GM23338 (cell line): ENCODE measurements at regions not wholly inside any gene's neighbourhood (a gene's known extent, or its start where the extent isn't known, plus 50 kb on each side); places are given as distances from the start of the nearest gene placed in this dataset.

Experiments used
- ATAC-seq: fragments of 200-7000 bp; cut with Tn5 transposase; 3 replicates; pipeline ENCODE4 v1.9.1; 2020
- DNase-seq: peaks from one replicate; pipeline ENCODE4 v3.0.0-alpha.2; 2015; ENCODE audit warnings: low spot score
- H2AFZ ChIP-seq: fragments of 200-600 bp; sonication (generic); 2 replicates; pipeline ENCODE4 v1.8.0; 2016; ENCODE audit warnings: antibody characterized with exemption, mild to moderate bottlenecking, moderate library complexity
- H3F3A ChIP-seq: fragments of 200-600 bp; sonication (generic); replicated peaks from 2 replicates; pipeline ENCODE4 v1.8.0; 2017; ENCODE audit warnings: antibody characterized with exemption, mixed run types, low read depth
- H3K27ac ChIP-seq: fragments of 200-600 bp; sonication (generic); 2 replicates; pipeline ENCODE4 v1.6.1; 2016; ENCODE audit warnings: low read depth
- H3K27me3 ChIP-seq: fragments of 200-600 bp; sonication (generic); 2 replicates; pipeline ENCODE4 v1.8.0; 2016; ENCODE audit warnings: mild to moderate bottlenecking, mixed run types, moderate library complexity; ENCODE audit not compliant: insufficient read depth
- H3K36me3 ChIP-seq: fragments of 200-600 bp; sonication (generic); 2 replicates; pipeline ENCODE4 v1.8.0; 2016; ENCODE audit warnings: mild to moderate bottlenecking; ENCODE audit not compliant: insufficient read depth
- H3K4me1 ChIP-seq: fragments of 200-600 bp; sonication (generic); 2 replicates; pipeline ENCODE4 v1.8.0; 2016; ENCODE audit warnings: mild to moderate bottlenecking, moderate library complexity; ENCODE audit not compliant: insufficient read depth
- H3K4me2 ChIP-seq: fragments of 200-600 bp; sonication (generic); 2 replicates; pipeline ENCODE4 v1.7.1; 2017; ENCODE audit warnings: mixed run types
- H3K4me3 ChIP-seq: fragments of 200-600 bp; sonication (generic); 2 replicates; pipeline ENCODE4 v1.6.1; 2016; ENCODE audit warnings: mixed run types
- H3K79me2 ChIP-seq: fragments of 200-600 bp; sonication (generic); replicated peaks from 2 replicates; pipeline ENCODE4 v1.8.0; 2017; ENCODE audit warnings: mild to moderate bottlenecking; ENCODE audit not compliant: insufficient read depth
- H3K9me2 ChIP-seq: fragments of 200-600 bp; sonication (generic); 2 replicates; pipeline ENCODE4 v1.8.0; 2017; ENCODE audit not compliant: insufficient read depth
- H4K20me1 ChIP-seq: fragments of 200-600 bp; sonication (generic); replicated peaks from 2 replicates; pipeline ENCODE4 v1.8.0; 2017; ENCODE audit warnings: mild to moderate bottlenecking; ENCODE audit not compliant: insufficient read depth
- H3K27ac Mint-ChIP-seq: 2 replicates; pipeline ENCODE4 v1.8.0; 2020; ENCODE audit warnings: inconsistent platforms, mild to moderate bottlenecking, moderate library complexity, mixed read lengths
- H3K27me3 Mint-ChIP-seq: 3 replicates; pipeline ENCODE4 v1.8.0; 2022; ENCODE audit warnings: low read depth, mild to moderate bottlenecking, moderate library complexity, mixed read lengths, inconsistent platforms; ENCODE audit not compliant: insufficient read depth, poor library complexity
- H3K36me3 Mint-ChIP-seq: 3 replicates; pipeline ENCODE4 v1.8.0; 2021; ENCODE audit warnings: low read depth, mild to moderate bottlenecking, inconsistent platforms, moderate library complexity, mixed read lengths
- H3K4me1 Mint-ChIP-seq: 3 replicates; pipeline ENCODE4 v1.8.0; 2020; ENCODE audit warnings: mild to moderate bottlenecking, inconsistent platforms, mixed read lengths
- H3K4me3 Mint-ChIP-seq: 3 replicates; pipeline ENCODE4 v1.8.0; 2021; ENCODE audit warnings: moderate library complexity, mild to moderate bottlenecking, inconsistent platforms, mixed read lengths
- H3K9me3 Mint-ChIP-seq: 3 replicates; pipeline ENCODE4 v1.8.0; 2020; ENCODE audit warnings: moderate library complexity, mild to moderate bottlenecking, inconsistent platforms, mixed read lengths
- CREB1 ChIP-seq: fragments of 250-450 bp; sonication (Bioruptor Pico); IDR thresholded peaks from 2 replicates; pipeline ENCODE4 v1.5.0; 2020; ENCODE audit warnings: low read depth, mild to moderate bottlenecking, moderate library complexity
- EZH2phosphoT487 ChIP-seq: fragments of 200-600 bp; sonication (generic); IDR thresholded peaks from one replicate; pipeline ENCODE4 v1.8.1; 2018; ENCODE audit warnings: antibody characterized with exemption; ENCODE audit not compliant: unreplicated experiment
- NANOG ChIP-seq: IDR thresholded peaks from 2 replicates; pipeline ENCODE4 v1.6.1; 2016; ENCODE audit warnings: antibody characterized with exemption, borderline replicate concordance
- REST ChIP-seq: IDR thresholded peaks from one replicate; pipeline ENCODE4 v1.6.1; 2018; ENCODE audit warnings: antibody characterized with exemption; ENCODE audit not compliant: unreplicated experiment
- STAT1 ChIP-seq: IDR thresholded peaks from one replicate; pipeline ENCODE4 v1.6.1; 2016; ENCODE audit warnings: antibody characterized with exemption; ENCODE audit not compliant: unreplicated experiment
- ZNF331 ChIP-seq: fragments of 250-450 bp; sonication (Bioruptor Pico); IDR thresholded peaks from 2 replicates; pipeline ENCODE4 v1.5.0; 2020; ENCODE audit warnings: low read depth, mild to moderate bottlenecking, moderate library complexity

DNA sequence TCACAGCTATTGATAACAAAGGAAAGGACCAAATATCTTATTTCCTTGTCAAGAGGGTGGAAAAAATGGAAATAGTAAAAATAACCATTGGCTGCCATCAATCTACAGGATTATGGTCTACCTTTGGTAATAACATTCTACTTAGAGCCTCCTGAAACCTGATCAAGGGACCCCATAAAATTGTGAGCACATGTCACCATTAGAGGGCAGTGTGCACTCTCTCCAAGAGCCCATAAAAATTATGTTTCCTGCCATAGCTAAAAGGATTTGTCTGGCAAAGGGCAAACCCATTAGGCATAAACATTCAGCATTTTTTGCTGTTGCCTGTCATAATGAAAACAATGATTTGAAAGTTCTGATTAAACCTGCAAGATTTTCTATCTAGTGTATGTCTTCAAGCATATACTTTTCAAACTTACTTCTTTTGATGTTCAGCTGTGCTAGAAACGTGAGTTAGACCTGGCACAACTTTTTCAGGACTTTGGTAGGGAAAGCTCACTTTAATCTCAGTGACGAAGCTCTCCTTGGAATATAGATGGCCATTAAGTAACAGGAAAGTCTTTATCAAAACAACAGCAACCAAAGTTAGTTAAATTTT lies 120.7 kb upstream of the ZFP64 start (continued):
- no peak for TF ChIP-seq NANOG

DNA sequence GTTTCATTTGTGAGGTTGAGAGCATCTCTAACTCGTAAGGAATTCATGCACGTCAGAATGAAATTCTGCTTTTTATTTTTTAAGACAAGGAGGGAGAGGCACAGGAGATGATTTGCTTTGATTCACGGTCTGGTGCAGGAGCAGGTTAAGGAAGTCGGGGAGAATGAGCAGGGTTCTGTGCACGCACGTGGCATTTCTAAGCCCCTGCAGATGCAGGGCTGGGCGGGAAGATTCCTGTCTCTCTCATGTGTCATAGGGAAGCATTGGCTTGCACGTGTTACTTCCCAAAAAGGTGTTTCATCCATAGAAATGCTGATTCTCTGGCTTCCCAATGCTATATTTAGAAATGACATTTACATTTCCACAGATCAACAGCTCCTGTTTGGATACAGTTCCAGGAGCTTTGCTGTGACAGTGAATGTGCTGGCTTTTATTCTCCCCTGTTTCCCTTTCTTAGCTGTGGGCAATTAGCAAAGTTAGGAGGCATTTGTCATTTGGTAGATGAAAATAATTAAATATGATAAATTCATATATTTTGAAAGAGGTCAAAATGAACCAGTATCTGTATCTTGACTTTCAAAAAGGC lies 119.7 kb upstream of the ZFP64 start:
- H3K4me1 ChIP-seq, result peaks cover 33% of the 10 kb centered on the region
- H3K36me3 ChIP-seq, result no peaks in the 10 kb centered on the region
- no peaks in the 10 kb centered on the region for H4K20me1 ChIP-seq
- peak; percentile 62 for ATAC-seq
- no peaks in the 10 kb centered on the region for H3K79me2 ChIP-seq
- peak; percentile 53 for DNase-seq
- no peak overlapping the region for H3K27ac Mint-ChIP-seq
- no peak overlapping the region for H3K4me3 Mint-ChIP-seq
- no peak overlapping the region for H3K27ac ChIP-seq
- H3K4me2 ChIP-seq, result peak overlapping the region; percentile 61
- no peak overlapping the region for H2AFZ ChIP-seq
- H3F3A ChIP-seq, result no peaks in the 10 kb centered on the region
- H3K27me3 Mint-ChIP-seq, result peaks cover 9% of the 10 kb centered on the region
- H3K4me3 ChIP-seq, result peak overlapping the region; percentile 23
- TF ChIP-seq STAT1, result no peak
- no peak for TF ChIP-seq CREB1 (CRISPR knock-in tag)
- no peak for TF ChIP-seq NANOG
- TF ChIP-seq EZH2phosphoT487, result no peak
- TF ChIP-seq ZNF331 (CRISPR knock-in tag), result no peak
- no peaks in the 10 kb centered on the region for H3K9me2 ChIP-seq
- peaks cover 14% of the 10 kb centered on the region for H3K27me3 ChIP-seq
- peaks cover 39% of the 10 kb centered on the region for H3K4me1 Mint-ChIP-seq
- H3K9me3 Mint-ChIP-seq, result no peaks in the 10 kb centered on the region
- no peaks in the 10 kb centered on the region for H3K36me3 Mint-ChIP-seq

DNA sequence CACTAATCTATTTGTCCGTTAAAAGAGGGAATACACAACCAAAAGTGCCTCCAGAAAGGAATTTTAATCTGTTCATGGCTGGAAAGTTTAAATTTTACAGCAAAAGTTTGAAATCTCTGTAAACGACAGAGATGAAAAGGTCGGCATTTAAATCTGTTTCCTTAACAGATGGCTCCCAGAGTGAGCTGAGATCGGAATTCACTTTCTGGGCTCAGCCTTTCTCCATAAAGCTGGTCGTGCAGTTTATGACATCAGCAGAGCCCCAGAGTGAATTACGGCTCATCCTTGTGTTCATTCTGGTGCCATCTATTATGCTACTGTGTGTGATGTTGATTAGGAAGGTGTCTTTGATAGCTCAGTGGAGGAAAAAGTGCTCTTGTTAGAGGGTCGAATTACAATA lies 117.6 kb upstream of the ZFP64 start:
- Histone ChIP-seq H3K36me3 (no peaks in the 10 kb centered on the region), H3K4me3 (no peak overlapping the region), H3K27ac (no peak overlapping the region), H4K20me1 (no peaks in the 10 kb centered on the region), H3K79me2 (no peaks in the 10 kb centered on the region), H2AFZ (no peak overlapping the region), H3K4me1 (peaks cover 33% of the 10 kb centered on the region), H3F3A (no peaks in the 10 kb centered on the region), H3K27me3 (peaks cover 14% of the 10 kb centered on the region), H3K9me2 (no peaks in the 10 kb centered on the region), H3K4me2 (peak overlapping the region; percentile 67)
- ATAC-seq (peak; percentile 20; the same call in 2 of the 3 replicates), DNase-seq (peak; percentile 34)
- Mint-ChIP-seq H3K4me1 (peaks cover 39% of the 10 kb centered on the region), H3K9me3 (no peaks in the 10 kb centered on the region; the same call in 2 of the 3 replicates), H3K36me3 (no peaks in the 10 kb centered on the region), H3K4me3 (no peak overlapping the region), H3K27ac (no peak overlapping the region), H3K27me3 (peaks cover 9% of the 10 kb centered on the region)
- TF ChIP-seq REST, result no peak
